Gastroesophageal sphincter (tissue), 4 donors: ENCODE measurements at regions not wholly inside any gene's neighbourhood (a gene's known extent, or its start where the extent isn't known, plus 50 kb on each side); places are given as distances from the start of the nearest gene placed in this dataset.

Experiments used
- ATAC-seq: fragments of 150-250 bp; one replicate; pipeline ENCODE4 v1.9.1; 2016; ENCODE audit warnings: mild to moderate bottlenecking, moderate library complexity
- H3K27ac ChIP-seq, 4 donors: fragments of 200-600 bp; sonication (generic) in 3 of 4; 1 replicate in 3 of 4; 2 replicates in 1 of 4; pipeline ENCODE4 v1.5.1; 2016 to 2019
- H3K27me3 ChIP-seq: fragments of 200-600 bp; sonication (generic); one replicate; pipeline ENCODE4 v1.5.1; 2019
- H3K36me3 ChIP-seq, 2 donors: fragments of 200-600 bp; sonication (generic); one replicate each; pipeline ENCODE4 v1.5.1; 2019; ENCODE audit warnings: control low read depth in 1 of 2
- H3K4me1 ChIP-seq, 3 donors: fragments of 200-600 bp; sonication (generic); 1 replicate in 2 of 3; 2 replicates in 1 of 3; pipeline ENCODE4 v1.5.1; 2016 to 2019; ENCODE audit warnings: control low read depth in 2 of 3
- H3K4me3 ChIP-seq, 2 donors: fragments of 200-600 bp; sonication (generic); one replicate each; pipeline ENCODE4 v1.5.1; 2019; ENCODE audit warnings: mild to moderate bottlenecking in 1 of 2, moderate library complexity in 1 of 2
- H3K9me3 ChIP-seq, 3 donors: fragments of 200-600 bp; sonication (generic); one replicate each; pipeline ENCODE4 v1.5.1; 2017 to 2019; ENCODE audit warnings: control low read depth in 2 of 3
- EP300 ChIP-seq: sonication (generic); formaldehyde crosslinking; IDR thresholded peaks from one replicate; pipeline ENCODE4 v1.6.1; 2017; ENCODE audit warnings: antibody characterized with exemption, mild to moderate bottlenecking
- POLR2A ChIP-seq, 2 donors: fragments of 450-650 bp; IDR thresholded peaks; one replicate each; pipeline ENCODE4 v1.6.1; 2017; ENCODE audit warnings: antibody characterized with exemption in 2 of 2, mild to moderate bottlenecking in 2 of 2, moderate library complexity in 1 of 2
- POLR2AphosphoS5 ChIP-seq: sonication (generic); formaldehyde crosslinking; IDR thresholded peaks from one replicate; pipeline ENCODE4 v1.6.1; 2017; ENCODE audit warnings: antibody characterized with exemption
- WGBS, 2 donors: methylation state at CpG; one replicate each; pipeline ENCODE4 v1.1.5; 2018; ENCODE audit warnings: low coverage in 1 of 2; 5-methylcytosine and 5-hydroxymethylcytosine counted together
- TF ChIP-seq, protein P1 (sequence below), 4 experiments: fragments of 200-600 bp in 2 of 4; fragments of 450-650 bp in 2 of 4; sonication (generic) in 1 of 4; IDR thresholded peaks; one replicate each; pipeline ENCODE4 v1.5.1; 2017 to 2019; ENCODE audit warnings: antibody characterized with exemption in 4 of 4, mild to moderate bottlenecking in 2 of 4, moderate library complexity in 2 of 4

DNA sequence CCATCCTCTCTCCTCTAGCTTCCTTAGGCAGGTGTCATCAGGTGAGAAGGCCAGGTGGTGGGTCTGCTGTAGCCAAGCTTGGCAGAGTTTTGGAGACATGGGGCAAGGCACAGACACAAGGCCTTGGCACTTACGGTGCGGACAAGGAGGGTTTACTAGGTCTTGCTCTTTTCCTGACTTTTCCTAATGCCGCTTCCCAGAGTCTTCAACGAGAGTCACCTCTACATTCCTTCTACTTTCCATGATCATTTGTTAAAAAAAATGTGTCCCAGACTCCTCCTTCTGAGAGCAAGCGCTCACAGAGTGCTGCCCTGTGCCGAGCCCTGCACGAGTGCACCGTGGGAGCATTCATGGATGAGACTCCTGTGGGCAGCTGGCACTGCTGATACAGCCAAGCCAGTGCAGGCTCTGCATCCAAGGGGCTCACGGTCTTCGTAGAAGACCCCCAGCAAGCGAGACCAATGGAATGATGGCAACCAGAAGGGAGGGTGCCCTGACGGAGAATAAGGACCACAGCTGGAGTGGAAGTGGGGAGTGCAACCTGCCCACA lies 243.0 kb upstream of the MKI67 start:
- H3K4me1 ChIP-seq = no peaks in the 10 kb centered on the region
- no peaks in the 10 kb centered on the region for H3K9me3 ChIP-seq
- no peaks in the 10 kb centered on the region for H3K36me3 ChIP-seq
- 75 to 94% methylated on average over 2 to 4 of the region's 12 CpGs for WGBS, 2 donors
- ATAC-seq = no peak
- H3K27ac ChIP-seq = no peak overlapping the region
- TF ChIP-seq POLR2A (IDR thresholded peaks at IDR 0.05) (no peak), POLR2AphosphoS5 (no peak), EP300 (no peak)
- TF ChIP-seq, protein P1, sequence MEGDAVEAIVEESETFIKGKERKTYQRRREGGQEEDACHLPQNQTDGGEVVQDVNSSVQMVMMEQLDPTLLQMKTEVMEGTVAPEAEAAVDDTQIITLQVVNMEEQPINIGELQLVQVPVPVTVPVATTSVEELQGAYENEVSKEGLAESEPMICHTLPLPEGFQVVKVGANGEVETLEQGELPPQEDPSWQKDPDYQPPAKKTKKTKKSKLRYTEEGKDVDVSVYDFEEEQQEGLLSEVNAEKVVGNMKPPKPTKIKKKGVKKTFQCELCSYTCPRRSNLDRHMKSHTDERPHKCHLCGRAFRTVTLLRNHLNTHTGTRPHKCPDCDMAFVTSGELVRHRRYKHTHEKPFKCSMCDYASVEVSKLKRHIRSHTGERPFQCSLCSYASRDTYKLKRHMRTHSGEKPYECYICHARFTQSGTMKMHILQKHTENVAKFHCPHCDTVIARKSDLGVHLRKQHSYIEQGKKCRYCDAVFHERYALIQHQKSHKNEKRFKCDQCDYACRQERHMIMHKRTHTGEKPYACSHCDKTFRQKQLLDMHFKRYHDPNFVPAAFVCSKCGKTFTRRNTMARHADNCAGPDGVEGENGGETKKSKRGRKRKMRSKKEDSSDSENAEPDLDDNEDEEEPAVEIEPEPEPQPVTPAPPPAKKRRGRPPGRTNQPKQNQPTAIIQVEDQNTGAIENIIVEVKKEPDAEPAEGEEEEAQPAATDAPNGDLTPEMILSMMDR (IDR thresholded peaks at IDR 0.05) = no peak
- peaks cover 21% of the 10 kb centered on the region for H3K27me3 ChIP-seq
- H3K4me3 ChIP-seq = no peak overlapping the region

DNA sequence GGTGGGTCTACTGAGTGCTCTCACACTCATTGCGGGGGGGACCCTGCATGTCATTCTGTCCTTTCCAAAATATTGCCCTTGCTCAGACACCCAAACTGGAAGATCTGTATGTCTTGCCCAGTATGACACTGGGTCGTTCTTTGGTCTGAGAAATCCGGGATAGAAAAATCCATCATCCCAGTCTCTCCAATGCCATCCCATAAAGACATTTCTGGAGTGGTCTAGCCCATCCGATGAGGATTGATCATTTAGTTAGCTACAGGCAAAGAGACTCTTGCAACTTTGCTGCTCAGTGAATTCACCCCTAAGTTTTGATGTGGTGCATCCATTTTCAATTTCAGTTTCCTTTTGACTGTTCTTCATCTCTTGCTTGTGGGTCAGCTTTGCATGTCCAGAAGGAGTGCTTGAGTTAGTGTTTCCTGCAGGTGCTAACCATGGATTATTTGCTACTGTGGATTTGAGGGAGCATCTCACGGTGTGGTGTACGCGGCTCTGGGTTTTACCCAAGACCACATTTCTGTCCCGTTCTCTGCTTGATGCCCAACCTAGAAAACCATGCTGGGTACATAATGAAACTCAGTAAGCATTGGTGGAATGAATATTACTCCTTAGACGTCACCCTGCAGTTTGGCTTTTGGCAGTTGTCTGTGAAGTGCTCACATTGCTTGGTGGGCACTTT lies 247.0 kb upstream of the MKI67 start:
- H3K36me3 ChIP-seq = no peaks in the 10 kb centered on the region
- peaks cover 25% of the 10 kb centered on the region for H3K27me3 ChIP-seq
- TF ChIP-seq POLR2AphosphoS5 = no peak
- TF ChIP-seq POLR2A (IDR thresholded peaks at IDR 0.05) = no peak
- TF ChIP-seq EP300 = no peak
- 85 to 90% methylated on average over 3 to 6 of the region's 9 CpGs for WGBS, 2 donors
- H3K9me3 ChIP-seq = no peaks in the 10 kb centered on the region
- no peak for ATAC-seq
- no peak overlapping the region for H3K4me3 ChIP-seq
- no peaks in the 10 kb centered on the region for H3K4me1 ChIP-seq
- no peak overlapping the region for H3K27ac ChIP-seq

DNA sequence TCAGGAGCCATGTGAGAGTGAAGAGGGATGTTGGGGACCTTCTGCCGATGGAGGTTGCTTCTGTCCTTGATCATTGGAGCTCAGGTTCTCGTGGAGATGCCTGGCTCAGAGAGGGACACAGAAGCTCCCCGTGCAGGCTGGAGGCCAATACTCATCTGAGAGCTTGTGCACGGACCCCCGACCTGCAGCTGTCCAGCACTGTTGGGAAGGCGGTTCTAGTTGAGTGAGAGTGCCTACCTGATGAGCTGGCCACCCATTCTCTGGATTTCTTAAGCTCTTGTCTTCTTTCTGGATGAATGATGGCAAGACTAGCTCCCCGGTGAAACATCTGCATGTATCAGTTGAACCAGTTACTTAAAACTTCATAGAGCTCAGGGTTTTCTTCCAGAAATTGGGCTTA lies 247.6 kb upstream of the MKI67 start:
- 81 to 100% methylated on average over 2 to 3 of the region's 7 CpGs for WGBS, 2 donors
- TF ChIP-seq POLR2A (IDR thresholded peaks at IDR 0.05) (no peak), POLR2AphosphoS5 (no peak), EP300 (no peak)
- TF ChIP-seq, protein P1 (IDR thresholded peaks at IDR 0.05) = no peak
- peaks cover 24% of the 10 kb centered on the region for H3K27me3 ChIP-seq
- H3K4me1 ChIP-seq = no peaks in the 10 kb centered on the region
- H3K36me3 ChIP-seq = no peaks in the 10 kb centered on the region
- ATAC-seq = no peak
- H3K4me3 ChIP-seq = no peak overlapping the region
- H3K27ac ChIP-seq = no peak overlapping the region
- H3K9me3 ChIP-seq = no peaks in the 10 kb centered on the region

DNA sequence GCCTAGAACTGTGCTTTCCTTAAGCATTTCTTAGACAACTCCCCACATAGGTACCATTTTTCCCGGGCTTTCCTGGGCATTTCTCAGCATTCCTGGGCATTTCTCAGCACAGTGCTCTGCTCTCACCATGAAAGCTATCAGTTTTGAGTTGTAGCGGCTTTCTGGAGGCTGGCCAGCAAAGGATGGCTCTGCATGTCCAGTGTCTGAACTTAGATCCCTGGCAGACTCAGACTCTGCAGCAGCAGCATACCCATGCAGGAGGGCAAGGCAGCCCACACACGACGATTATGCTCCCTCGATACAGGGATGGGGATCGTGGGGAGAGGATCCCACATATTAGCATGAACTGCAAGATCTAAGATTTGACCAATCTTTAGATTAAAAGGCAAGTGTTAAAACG lies 248.9 kb upstream of the MKI67 start:
- WGBS, 2 donors = 56 to 58% methylated on average over 2 to 3 of the region's 7 CpGs
- no peak overlapping the region for H3K4me3 ChIP-seq
- TF ChIP-seq POLR2AphosphoS5 = no peak
- no peak for TF ChIP-seq EP300
- TF ChIP-seq, protein P1 (IDR thresholded peaks at IDR 0.05) = no peak
- no peak for TF ChIP-seq POLR2A (IDR thresholded peaks at IDR 0.05)
- ATAC-seq = no peak
- no peaks in the 10 kb centered on the region for H3K4me1 ChIP-seq
- no peaks in the 10 kb centered on the region for H3K9me3 ChIP-seq
- H3K27ac ChIP-seq = no peak overlapping the region
- peaks cover 19% of the 10 kb centered on the region for H3K27me3 ChIP-seq
- no peaks in the 10 kb centered on the region for H3K36me3 ChIP-seq

DNA sequence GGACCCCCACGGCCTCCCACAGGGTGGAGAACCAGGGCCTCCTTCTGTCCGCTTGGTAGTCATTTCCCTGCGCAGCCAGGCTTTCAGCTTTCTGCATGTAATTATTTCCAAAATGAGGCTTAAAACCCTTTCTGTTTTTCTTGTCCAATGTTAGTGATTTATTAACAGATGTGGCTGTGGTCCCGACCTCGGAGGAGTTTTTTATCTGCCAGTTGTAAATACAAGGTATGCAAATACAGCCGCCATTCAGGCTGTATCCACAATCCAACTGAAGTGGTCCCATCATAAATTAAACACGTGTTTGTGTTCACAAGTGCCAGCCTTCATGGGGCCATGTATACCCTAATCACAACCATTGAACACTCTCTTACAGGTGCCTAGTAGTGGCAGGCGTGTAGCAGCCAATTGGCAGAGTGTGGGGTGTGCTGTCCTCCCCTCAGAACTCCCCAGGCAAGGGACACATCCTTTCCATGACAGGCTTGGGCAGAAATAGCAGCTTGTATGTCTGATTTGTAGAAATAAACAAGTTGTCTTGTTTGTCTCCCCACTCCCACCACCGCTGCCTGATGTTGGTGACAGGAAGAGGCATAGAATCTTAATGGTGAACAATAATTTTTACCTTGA lies 251.3 kb upstream of the MKI67 start:
- Histone ChIP-seq H3K4me3 (no peak overlapping the region), H3K9me3 (no peaks in the 10 kb centered on the region), H3K27me3 (peaks cover 31% of the 10 kb centered on the region), H3K4me1 (no peaks in the 10 kb centered on the region), H3K27ac (no peak overlapping the region), H3K36me3 (no peaks in the 10 kb centered on the region)
- ATAC-seq = no peak
- WGBS, 2 donors = 69 to 83% methylated on average over 6 to 9 of the region's 9 CpGs
- no peak for TF ChIP-seq EP300
- TF ChIP-seq POLR2AphosphoS5 = no peak
- TF ChIP-seq, protein P1 (IDR thresholded peaks at IDR 0.05) = no peak
- TF ChIP-seq POLR2A (IDR thresholded peaks at IDR 0.05) = no peak
